Endothelial cell of umbilical vein (primary cell): ENCODE measurements at regions not wholly inside any gene's neighbourhood (a gene's known extent, or its start where the extent isn't known, plus 50 kb on each side); places are given as distances from the start of the nearest gene placed in this dataset.

Source experiments
- BruUV-seq: library from RNA; stranded (reverse); fragments of 400-500 nt; replicated peaks from 2 replicates; lab custom pipeline; 2021; lab: Mats Ljungman, UMichigan
- CTCF ChIA-PET: fragments of 300-600, 350-600 bp; sonication (Branson Sonifier 250); formaldehyde crosslinking; loops from one replicate; lab custom pipeline; 2021; ENCODE audit warnings: antibody characterized with exemption, inconsistent platforms; lab: Charles Lee
- POLR2A ChIA-PET: fragments of 300-600, 350-600 bp; sonication (Branson Sonifier 250); formaldehyde crosslinking; loops from one replicate; lab custom pipeline; 2021; ENCODE audit warnings: antibody characterized with exemption, inconsistent platforms; lab: Charles Lee
- DNase-seq: peaks from one replicate; pipeline ENCODE4 v3.0.0-alpha.2; 2011; ENCODE audit warnings: low read depth, low spot score
- FAIRE-seq: peaks from 2 replicates; lab custom pipeline; 2011; peaks lifted over from hg19 to GRCh38; lab: Jason Lieb, UNC
- H2AFZ ChIP-seq: 2 replicates; pipeline ENCODE4 v1.6.0; 2012; ENCODE audit warnings: low read depth, low read length, control low read depth, inconsistent platforms
- H3K27ac ChIP-seq: 2 replicates; pipeline ENCODE4 v1.5.1; 2011; ENCODE audit warnings: low read depth, mild to moderate bottlenecking, control low read depth, low read length, moderate library complexity; ENCODE audit not compliant: insufficient read depth
- H3K27me3 ChIP-seq, 2 experiments: 2 replicates each; pipeline versions ENCODE4 v1.6.0 to v1.6.1; 2011; ENCODE audit warnings: low read length in 2 of 2, mixed read lengths in 1 of 2; ENCODE audit not compliant: control insufficient read depth in 2 of 2, insufficient read depth in 2 of 2
- H3K36me3 ChIP-seq, 2 experiments: 2 replicates in 1 of 2; 3 replicates in 1 of 2; pipeline ENCODE4 v1.5.1; 2011; ENCODE audit warnings: low read length in 2 of 2, mild to moderate bottlenecking in 1 of 2, moderate library complexity in 1 of 2; ENCODE audit not compliant: control insufficient read depth in 2 of 2, insufficient read depth in 2 of 2; ENCODE audit errors: extremely low read depth in 1 of 2
- H3K4me1 ChIP-seq: 3 replicates; pipeline ENCODE4 v1.5.1; 2011; ENCODE audit warnings: mild to moderate bottlenecking, low read length; ENCODE audit not compliant: control insufficient read depth, insufficient read depth; ENCODE audit errors: extremely low read depth
- H3K4me2 ChIP-seq: 2 replicates; pipeline ENCODE4 v1.6.1; 2011; ENCODE audit warnings: low read length, control low read depth, mixed read lengths; ENCODE audit not compliant: insufficient read depth
- H3K4me3 ChIP-seq, 3 experiments: fragments of 200-600 bp in 1 of 3; sonication (generic), shearing (Covaris generic) in 1 of 3; replicated peaks in 1 of 3; 2 replicates each; pipeline ENCODE4 v1.5.1; 2011 to 2016; ENCODE audit warnings: control low read depth in 3 of 3, low read length in 3 of 3, mild to moderate bottlenecking in 2 of 3, inconsistent platforms in 1 of 3, low read depth in 1 of 3, moderate library complexity in 1 of 3; ENCODE audit not compliant: insufficient read depth in 1 of 3
- H3K79me2 ChIP-seq: 2 replicates; pipeline ENCODE4 v1.6.0; 2012; ENCODE audit warnings: low read length, inconsistent platforms; ENCODE audit not compliant: control insufficient read depth, insufficient read depth
- H3K9ac ChIP-seq: replicated peaks from 2 replicates; pipeline ENCODE3; 2011; ENCODE audit warnings: low read length, control low read depth; ENCODE audit not compliant: insufficient read depth; ENCODE audit errors: extremely low read depth
- H3K9me1 ChIP-seq: replicated peaks from 3 replicates; pipeline ENCODE4 v1.6.0; 2011; ENCODE audit warnings: mild to moderate bottlenecking, low read length; ENCODE audit not compliant: control insufficient read depth, insufficient read depth; ENCODE audit errors: extremely low read depth
- H3K9me3 ChIP-seq: replicated peaks from 2 replicates; pipeline ENCODE4 v1.5.1; 2012; ENCODE audit warnings: low read length, inconsistent platforms; ENCODE audit not compliant: control insufficient read depth, insufficient read depth
- H4K20me1 ChIP-seq: replicated peaks from 2 replicates; pipeline ENCODE3; 2011; ENCODE audit warnings: mild to moderate bottlenecking, low read length; ENCODE audit not compliant: control insufficient read depth, insufficient read depth; ENCODE audit errors: extremely low read depth
- EZH2 ChIP-seq: IDR thresholded peaks from 2 replicates; pipeline ENCODE4 v1.6.1; 2012; ENCODE audit warnings: borderline replicate concordance, low read depth, mild to moderate bottlenecking, moderate library complexity, low read length, inconsistent platforms; ENCODE audit not compliant: severe bottlenecking
- FOS ChIP-seq: IDR thresholded peaks from 2 replicates; pipeline ENCODE4 v1.6.1; 2011; ENCODE audit warnings: mild to moderate bottlenecking, low read length, moderate library complexity, borderline replicate concordance; ENCODE audit not compliant: insufficient read depth
- GATA2 ChIP-seq: IDR thresholded peaks from 2 replicates; pipeline ENCODE4 v1.7.0; 2011; ENCODE audit warnings: low read depth, mild to moderate bottlenecking, moderate library complexity, mixed read lengths, low read length; ENCODE audit not compliant: insufficient read length, insufficient read depth
- JUN ChIP-seq: IDR thresholded peaks from 2 replicates; pipeline ENCODE4 v1.6.1; 2011; ENCODE audit warnings: borderline replicate concordance, low read depth; ENCODE audit not compliant: insufficient read length, insufficient read depth
- MYC ChIP-seq: IDR thresholded peaks from one replicate; pipeline ENCODE4 v1.6.1; 2011; ENCODE audit warnings: mild to moderate bottlenecking, low read depth, low read length
- POLR2A ChIP-seq: IDR thresholded peaks from 2 replicates; pipeline ENCODE4 v1.6.1; 2012; ENCODE audit warnings: low read depth, mild to moderate bottlenecking, control low read depth, low read length
- POLR2AphosphoS5 ChIP-seq: IDR thresholded peaks from 2 replicates; pipeline ENCODE4 v1.6.1; 2012; ENCODE audit warnings: low read depth, mild to moderate bottlenecking, control low read depth, low read length, moderate library complexity; ENCODE audit not compliant: insufficient read depth
- dilution Hi-C: fragments of 300-500 bp; cut with MboI; formaldehyde crosslinking; loops from one replicate; pipeline ENCODE4 v1.15.0; 2019; ENCODE audit warnings: low sequenced_read_pairs; ENCODE audit not compliant: extremely low pct_ligation_motif_present
- intact Hi-C: fragments of 100-400 bp; cut with micrococcal nuclease; formaldehyde crosslinking; loops from one replicate; pipeline ENCODE4 v1.10.0; 2022
- TF ChIP-seq, protein P1 (sequence below): IDR thresholded peaks from 2 replicates; pipeline ENCODE4 v1.6.1; 2011; ENCODE audit not compliant: insufficient read depth, insufficient read length
- TF ChIP-seq, protein P2 (sequence below), 2 donors: IDR thresholded peaks; 1 replicate in 1 of 2; 2 replicates in 1 of 2; pipeline ENCODE4 v1.5.1; 2011; ENCODE audit warnings: low read length in 2 of 2, mild to moderate bottlenecking in 2 of 2, moderate library complexity in 2 of 2, control low read depth in 1 of 2, inconsistent platforms in 1 of 2, low read depth in 1 of 2; ENCODE audit not compliant: insufficient read depth in 1 of 2; ENCODE audit errors: extremely low read depth in 1 of 2

DNA sequence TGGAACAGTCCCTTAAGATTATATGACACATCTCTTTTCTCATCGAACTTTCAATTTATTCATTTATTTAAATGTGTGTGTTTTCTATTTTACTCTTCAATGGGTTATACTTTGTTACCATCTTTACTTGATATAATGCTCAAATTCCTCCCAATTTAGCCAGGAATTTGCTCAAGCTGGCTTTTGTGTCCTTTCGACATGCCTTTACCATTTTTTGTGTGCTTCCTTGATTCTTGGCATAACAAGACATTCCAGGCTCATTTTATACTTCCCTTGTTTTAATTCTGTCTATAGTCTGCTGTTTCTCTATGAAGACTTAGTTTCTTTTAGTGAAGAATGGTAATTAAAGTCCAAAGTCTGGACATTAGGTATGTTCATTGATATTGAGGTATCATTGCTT lies 315.8 kb downstream of the AEBP2 start:
- H3K79me2 ChIP-seq = no peaks in the 10 kb centered on the region
- intact Hi-C loops (loop anchor here (5.0 kb wide), 5 partner anchors 47 to 847 kb away; no protein-coding TSS in a partner anchor), dilution Hi-C loops (no loop called here)
- no TSS peak for BruUV-seq
- CTCF ChIA-PET = interaction anchor here (3.5 kb wide), 1 partner anchor 465 kb away, joined by 25 read pairs; no protein-coding TSS in a partner anchor
- H4K20me1 ChIP-seq = no peaks in the 10 kb centered on the region
- no peaks in the 10 kb centered on the region for H3K9me3 ChIP-seq
- no peak overlapping the region for H2AFZ ChIP-seq
- H3K36me3 ChIP-seq = no peaks in the 10 kb centered on the region
- FAIRE-seq (no peak), DNase-seq (no peak)
- no peak overlapping the region for H3K4me2 ChIP-seq
- H3K9me1 ChIP-seq = no peaks in the 10 kb centered on the region
- peaks cover 3% of the 10 kb centered on the region for H3K4me1 ChIP-seq
- H3K4me3 ChIP-seq = no peak overlapping the region
- POLR2A ChIA-PET = no interaction called here
- no peaks in the 10 kb centered on the region for H3K27me3 ChIP-seq
- TF ChIP-seq, protein P1, sequence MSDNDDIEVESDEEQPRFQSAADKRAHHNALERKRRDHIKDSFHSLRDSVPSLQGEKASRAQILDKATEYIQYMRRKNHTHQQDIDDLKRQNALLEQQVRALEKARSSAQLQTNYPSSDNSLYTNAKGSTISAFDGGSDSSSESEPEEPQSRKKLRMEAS = no peak
- TF ChIP-seq EZH2 (no peak), MYC (no peak), GATA2 (no peak), JUN (no peak), POLR2A (no peak), POLR2AphosphoS5 (no peak), FOS (no peak)
- TF ChIP-seq, protein P2, sequence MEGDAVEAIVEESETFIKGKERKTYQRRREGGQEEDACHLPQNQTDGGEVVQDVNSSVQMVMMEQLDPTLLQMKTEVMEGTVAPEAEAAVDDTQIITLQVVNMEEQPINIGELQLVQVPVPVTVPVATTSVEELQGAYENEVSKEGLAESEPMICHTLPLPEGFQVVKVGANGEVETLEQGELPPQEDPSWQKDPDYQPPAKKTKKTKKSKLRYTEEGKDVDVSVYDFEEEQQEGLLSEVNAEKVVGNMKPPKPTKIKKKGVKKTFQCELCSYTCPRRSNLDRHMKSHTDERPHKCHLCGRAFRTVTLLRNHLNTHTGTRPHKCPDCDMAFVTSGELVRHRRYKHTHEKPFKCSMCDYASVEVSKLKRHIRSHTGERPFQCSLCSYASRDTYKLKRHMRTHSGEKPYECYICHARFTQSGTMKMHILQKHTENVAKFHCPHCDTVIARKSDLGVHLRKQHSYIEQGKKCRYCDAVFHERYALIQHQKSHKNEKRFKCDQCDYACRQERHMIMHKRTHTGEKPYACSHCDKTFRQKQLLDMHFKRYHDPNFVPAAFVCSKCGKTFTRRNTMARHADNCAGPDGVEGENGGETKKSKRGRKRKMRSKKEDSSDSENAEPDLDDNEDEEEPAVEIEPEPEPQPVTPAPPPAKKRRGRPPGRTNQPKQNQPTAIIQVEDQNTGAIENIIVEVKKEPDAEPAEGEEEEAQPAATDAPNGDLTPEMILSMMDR (IDR thresholded peaks at IDR 0.05; ENCODE audit: extremely low read depth in 1 of 2, insufficient read depth in 1 of 2, low read depth in 1 of 2, low read length in 2 of 2) = no peak
- H3K9ac ChIP-seq = no peak overlapping the region
- no peak overlapping the region for H3K27ac ChIP-seq
